Adrenal gland (tissue), 5 donors: ENCODE measurements at regions not wholly inside any gene's neighbourhood (a gene's known extent, or its start where the extent isn't known, plus 50 kb on each side); places are given as distances from the start of the nearest gene placed in this dataset.

Source experiments
- CTCF ChIP-seq, 6 experiments: fragments of 450-650 bp in 4 of 6; fragments of 200-600 bp in 2 of 6; sonication (generic) in 1 of 6; IDR thresholded peaks; 1 replicate in 5 of 6; 2 replicates in 1 of 6; pipeline versions ENCODE4 v1.5.1 to v1.8.0; 2016 to 2021; ENCODE audit warnings: antibody characterized with exemption in 6 of 6, mild to moderate bottlenecking in 2 of 6, moderate library complexity in 1 of 6
- POLR2A ChIP-seq, 2 donors: fragments of 450-650 bp; IDR thresholded peaks; one replicate each; pipeline ENCODE4 v1.6.1; 2017; ENCODE audit warnings: antibody characterized with exemption in 2 of 2, mild to moderate bottlenecking in 2 of 2, moderate library complexity in 1 of 2
- donor health status: DM: no; HTN: no; CAD: no.

DNA sequence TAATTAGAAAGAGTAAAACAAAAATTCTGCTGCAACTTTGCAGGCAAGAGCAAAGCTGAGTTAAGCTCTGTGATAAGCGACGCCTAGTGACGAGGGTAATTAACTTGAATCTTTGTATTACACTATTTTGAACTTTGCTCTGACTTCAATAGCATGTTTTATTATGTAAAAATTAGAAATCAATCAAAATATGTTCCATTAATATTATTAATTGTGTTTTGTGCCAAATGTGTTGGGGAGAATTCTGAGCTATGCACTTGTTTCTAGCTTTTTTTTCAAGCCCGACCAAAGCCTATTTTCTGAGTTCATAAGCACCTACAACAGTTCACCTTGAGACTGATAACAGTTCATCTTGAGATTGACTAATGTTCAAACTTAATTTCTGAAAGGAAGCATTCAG is 90.1 kb upstream of the PDE3A start:
- TF ChIP-seq CTCF (IDR thresholded peaks at IDR 0.05) (no peak), POLR2A (IDR thresholded peaks at IDR 0.05) (no peak)
